NCI-H2107 treated with DMSO at 0.1 percent for 48 hours (cell line): ENCODE measurements at regions not wholly inside any gene's neighbourhood (a gene's known extent, or its start where the extent isn't known, plus 50 kb on each side); places are given as distances from the start of the nearest gene placed in this dataset.
A peak's percentile ranks its signal among the peaks of the same experiment; 100 is the strongest.

Experiments
- DNase-seq: peaks from one replicate; lab custom pipeline; 2025; ENCODE audit not compliant: unreplicated experiment; lab: John Stamatoyannopoulos, UW

GRCh38 chr5:167571824-167572223 lies 719.6 kb upstream of the WWC1 start:
- no peak for DNase-seq

- DNase-seq = peak; percentile 23
These were observed 717.9 kb upstream of the WWC1 start for GRCh38 chr5:167573370-167574127.

DNA sequence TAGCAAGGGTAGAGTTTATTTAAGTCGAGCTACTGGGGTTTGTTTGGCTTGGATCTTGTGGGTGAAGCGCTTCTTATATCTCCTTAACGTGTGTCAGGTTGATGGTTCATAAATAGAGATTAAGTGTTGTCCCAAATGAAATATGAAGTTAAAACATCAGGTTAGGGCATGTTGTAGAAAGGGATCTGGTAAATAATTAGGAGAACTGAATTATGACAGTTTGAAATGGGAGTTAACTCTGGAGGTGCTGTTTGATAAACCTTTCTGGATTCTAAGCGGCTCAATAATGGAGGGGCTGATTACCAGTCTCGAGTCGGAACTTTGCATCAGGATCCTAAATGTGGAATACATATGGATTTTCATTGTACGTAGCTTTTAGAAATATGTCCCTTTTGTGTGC lies 717.0 kb upstream of the WWC1 start:
- DNase-seq = no peak

DNA sequence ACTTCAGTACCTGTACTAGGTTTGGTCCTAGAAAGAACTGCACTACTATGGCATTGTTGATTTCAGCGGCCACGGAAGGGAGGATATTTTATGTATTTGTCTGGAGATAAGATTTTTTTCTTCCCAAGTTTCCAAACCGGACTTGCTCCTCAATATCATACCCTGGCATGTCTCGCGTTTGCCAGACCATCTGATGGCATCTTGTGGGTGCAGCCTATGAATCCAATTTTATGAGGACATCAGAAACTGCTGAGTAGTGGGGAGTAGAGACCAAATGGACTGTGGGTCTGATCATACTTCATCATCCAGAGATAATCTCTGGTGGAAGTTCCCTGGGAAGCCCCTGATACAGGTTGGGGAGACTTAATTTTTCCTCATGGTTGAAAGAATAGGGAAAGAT lies 716.1 kb upstream of the WWC1 start:
- no peak for DNase-seq

DNA sequence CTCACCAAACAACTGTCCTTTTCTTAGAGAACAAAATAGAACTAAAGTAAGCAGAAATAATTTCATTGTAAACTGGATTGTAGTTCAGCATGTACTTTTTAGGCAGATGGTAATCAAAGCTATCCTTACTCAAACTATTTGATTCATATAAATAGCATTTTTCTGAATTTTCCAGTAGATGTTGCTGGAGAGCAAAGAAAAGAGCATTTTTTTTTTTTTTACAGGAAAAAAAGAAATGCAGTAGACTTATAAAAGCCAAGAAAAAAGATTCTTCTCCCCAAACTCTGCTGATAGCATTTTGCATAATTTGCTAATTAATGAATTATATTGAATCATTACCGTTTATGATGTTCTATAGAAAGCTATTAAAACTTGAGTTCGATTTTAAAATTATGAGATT lies 715.3 kb upstream of the WWC1 start:
- no peak for DNase-seq

DNA sequence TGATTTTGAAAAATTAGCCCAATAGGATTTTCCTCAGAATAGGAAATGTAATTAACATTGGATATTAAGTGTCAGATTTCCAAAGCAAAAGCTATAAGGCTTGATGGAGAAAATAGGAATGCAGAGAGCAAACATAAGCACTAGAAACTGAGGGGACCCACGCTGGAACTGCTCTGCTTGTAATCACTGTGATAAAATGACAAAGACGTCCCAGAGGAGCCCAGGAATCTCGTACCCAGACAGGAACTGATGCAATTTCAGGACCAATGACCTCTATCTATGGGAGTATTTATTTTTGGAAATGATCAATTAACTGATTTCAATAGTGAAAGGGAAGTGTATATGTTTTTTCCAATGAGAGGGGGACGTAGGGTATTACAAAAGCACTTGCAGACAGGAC lies 714.5 kb upstream of the WWC1 start:
- no peak for DNase-seq

DNA sequence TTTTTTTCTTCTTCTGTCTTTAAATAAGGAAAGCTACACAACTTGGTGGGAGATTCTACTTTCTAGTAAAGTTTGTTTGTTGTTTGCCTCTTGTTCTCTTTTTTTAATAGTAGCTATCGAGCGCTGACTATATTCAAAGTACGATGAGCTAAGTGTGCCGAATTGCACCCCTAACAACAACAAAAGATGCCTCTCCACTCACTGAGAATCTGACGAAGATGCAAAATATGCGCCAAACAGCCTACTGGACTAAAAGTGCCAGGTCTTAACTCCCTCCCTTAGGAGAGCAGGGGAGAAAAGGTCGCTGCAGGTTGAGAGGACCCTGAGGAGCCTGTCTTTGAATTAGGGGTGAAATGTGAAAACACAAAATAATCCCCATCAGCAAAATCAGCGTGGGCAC lies 713.8 kb upstream of the WWC1 start:
- no peak for DNase-seq

GRCh38 chr5:167578977-167579692 lies 712.3 kb upstream of the WWC1 start:
- no peak for DNase-seq

- DNase-seq = no peak
These were observed 711.8 kb upstream of the WWC1 start for GRCh38 chr5:167579693-167580055.

DNA sequence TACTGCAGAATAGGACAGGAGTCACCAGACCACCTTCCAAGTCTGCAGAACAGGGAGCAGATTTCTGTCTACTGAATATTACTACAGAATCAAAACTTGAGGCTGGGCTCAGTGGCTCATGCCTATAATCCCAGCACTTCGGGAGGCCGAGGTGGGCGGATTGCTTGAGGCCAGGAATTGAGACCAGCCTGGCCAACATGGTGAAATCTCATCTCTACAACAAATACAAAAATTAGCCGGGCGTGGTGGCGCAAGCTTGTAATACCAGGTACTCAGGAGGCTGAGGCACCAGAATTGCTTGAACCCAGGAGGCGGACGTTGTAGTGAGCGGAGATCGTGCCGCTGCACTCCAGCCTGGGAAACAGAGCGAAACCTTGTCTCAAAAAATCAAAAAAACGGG lies 710.8 kb upstream of the WWC1 start:
- DNase-seq = no peak

DNA sequence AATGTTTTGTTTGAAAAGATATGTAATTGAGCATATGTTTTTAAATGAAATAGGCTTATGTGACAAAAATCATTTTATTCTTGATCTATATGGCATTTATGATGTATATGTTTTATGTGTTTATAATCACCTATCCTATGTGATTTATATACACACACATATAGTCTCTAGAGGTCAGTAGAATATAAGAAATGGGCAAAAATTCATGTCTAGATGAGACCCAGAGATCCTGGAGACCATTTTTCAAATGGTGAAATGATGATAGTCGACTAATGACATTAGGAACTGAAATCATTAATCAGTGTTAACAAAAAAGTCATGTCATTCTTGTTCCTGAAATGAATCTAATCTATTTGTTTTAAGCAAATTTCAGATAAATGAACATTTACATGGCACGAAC lies 709.2 kb upstream of the WWC1 start:
- no peak for DNase-seq

- no peak for DNase-seq
These were observed 708.6 kb upstream of the WWC1 start for GRCh38 chr5:167582886-167583285.

DNA sequence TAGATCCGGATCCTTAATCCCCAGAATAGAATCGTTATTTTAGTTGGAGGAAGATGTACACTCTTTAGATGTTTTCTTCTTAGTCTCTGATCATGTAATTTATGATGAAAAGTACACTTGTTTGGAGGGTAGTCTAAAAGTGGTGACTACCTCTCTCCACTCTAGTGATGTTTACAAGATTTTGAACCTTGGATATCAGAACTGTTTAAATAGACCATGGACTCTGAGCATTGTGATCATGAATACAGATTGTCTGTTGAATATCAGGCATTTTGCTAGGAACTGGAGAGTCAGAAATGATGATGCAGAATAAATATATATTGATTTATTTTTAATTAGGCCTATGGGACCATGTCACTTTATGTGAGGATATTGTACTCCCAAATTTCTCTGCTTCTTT lies 706.3 kb upstream of the WWC1 start:
- DNase-seq = no peak

DNA sequence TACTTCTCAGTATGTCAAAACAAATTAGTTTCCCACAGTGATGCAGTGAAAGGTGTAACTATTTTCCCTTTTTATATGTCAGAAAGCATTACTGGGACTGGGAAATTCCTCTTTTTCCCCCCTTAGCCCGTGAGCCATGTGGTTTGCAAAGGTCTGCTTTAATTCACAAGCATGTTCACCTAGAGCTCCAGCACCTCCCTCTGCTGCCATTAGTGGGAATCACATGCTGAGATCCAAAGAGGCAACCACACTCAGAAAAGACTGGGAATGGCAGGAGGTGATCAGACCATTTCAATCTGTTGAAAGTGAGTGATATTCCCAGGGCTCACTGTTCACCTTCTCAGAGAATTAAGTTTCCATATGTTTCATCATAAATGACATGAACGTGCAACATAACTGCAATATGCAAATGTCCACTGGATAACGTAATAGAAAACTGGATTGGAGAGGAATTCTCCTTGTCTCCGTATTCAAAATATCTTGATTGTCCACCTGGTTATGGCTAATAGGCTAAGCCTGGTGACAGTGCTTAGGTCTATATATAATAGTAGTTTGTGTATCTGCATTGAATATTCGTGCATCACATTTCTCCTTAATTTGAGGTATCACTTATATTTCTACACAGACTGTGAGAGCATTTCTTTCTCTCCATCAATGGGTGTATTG lies 703.5 kb upstream of the WWC1 start:
- no peak for DNase-seq

GRCh38 chr5:167592114-167592513 lies 699.3 kb upstream of the WWC1 start:
- DNase-seq = no peak

- DNase-seq = no peak
These were observed 698.0 kb upstream of the WWC1 start for GRCh38 chr5:167593329-167594060.

DNA sequence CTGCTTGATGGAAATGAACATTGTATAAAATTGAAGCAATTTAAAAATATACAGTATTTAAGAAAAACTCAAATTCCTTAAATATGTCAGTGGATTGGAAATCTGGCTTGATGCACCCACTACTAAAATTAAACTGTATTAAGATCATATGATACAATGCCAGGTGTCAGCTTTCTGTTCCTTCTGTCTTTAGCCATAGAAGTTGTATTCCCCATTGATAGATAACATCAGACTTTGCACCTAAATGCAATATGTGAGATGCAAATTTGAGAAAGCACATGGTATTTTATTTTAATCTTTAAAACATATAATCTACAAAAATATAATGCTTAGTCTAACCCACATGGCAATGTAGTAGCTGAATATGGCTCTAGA lies 697.4 kb upstream of the WWC1 start:
- DNase-seq = no peak

DNA sequence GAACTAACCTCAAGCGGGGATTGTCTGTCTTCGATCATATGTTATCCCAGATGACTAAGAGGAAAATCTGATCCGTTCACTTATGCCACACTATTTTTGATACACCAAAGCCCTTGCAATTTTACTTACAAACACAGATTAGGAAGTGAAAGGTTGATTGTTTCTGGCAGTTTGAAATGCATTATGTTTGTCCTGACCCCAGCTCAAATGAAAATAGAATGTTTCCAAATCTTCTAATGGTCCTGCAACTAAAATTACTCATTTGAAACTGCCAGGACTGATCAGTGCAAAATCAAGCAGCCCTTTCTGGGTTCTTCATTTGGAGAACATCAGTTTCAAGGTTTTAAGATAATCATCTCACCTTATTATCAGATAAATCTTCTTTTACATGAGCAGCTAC lies 696.7 kb upstream of the WWC1 start:
- DNase-seq = no peak

DNA sequence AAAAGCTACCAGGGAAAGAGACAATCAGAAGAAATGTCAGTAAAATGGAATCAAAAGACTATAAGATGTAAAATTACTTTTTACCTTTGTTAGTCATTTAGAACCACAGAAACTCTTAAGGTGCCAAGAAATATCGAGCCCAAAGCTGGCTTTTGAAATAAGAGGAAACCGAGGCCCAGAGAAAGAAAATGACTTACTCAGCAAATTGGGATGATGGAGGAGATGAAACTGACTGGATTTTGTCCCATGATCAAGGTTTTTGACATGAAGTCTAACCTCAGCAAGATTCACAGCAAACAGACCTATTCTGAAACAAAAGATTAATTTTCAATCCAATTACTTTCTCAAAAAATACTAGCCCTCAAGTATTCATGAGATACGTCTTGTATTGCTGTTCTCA lies 696.2 kb upstream of the WWC1 start:
- no peak for DNase-seq

DNA sequence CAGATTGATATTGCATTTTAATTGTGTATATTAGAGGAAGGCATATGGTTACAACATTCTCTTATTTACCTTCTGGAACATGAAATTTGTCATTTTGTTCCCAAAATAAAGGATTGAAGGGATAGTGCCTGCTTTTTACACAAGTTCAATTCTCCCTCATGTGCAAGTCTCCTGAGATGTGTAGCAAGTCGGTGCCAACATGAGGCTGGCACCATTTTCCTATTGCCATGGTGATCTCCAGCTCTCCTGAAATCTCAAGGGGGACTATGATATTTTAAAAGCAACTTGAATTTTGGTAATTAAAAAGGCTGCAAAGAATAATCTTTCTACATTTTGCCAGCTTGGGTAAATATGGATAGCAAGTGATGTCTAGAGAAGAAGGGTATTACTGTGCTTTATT lies 693.3 kb upstream of the WWC1 start:
- no peak for DNase-seq

- no peak for DNase-seq
These were observed 689.4 kb upstream of the WWC1 start for GRCh38 chr5:167602067-167602466.

DNA sequence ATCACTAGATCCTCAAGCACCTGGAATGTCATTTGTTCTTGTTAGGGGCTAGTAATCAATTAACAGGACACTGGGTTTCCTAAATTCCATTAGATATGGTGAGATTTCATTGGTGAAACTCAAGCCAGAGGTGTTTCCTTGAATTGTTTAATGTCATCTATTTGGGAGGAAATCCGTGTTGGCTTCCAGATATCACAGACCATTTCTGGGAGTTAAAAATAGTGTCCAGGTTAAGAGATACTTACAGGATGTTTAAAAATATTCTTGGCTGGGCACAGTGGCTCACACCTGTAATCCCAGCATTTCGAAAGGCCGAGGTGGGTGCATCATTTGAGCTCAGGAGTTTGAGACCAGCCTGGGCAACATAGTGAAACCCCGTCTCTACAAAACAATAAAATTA lies 688.3 kb upstream of the WWC1 start:
- no peak for DNase-seq
